ENCODE measurements at regions not wholly inside any gene's neighbourhood (a gene's known extent, or its start where the extent isn't known, plus 50 kb on each side); places are given as distances from the start of the nearest gene placed in this dataset.
"Not testable (repeated sequence)": the region's sequence is repeated elsewhere in the genome, so short reads cannot be mapped to it uniquely, and the experiment has no call there.

- DNase-seq, result no peak
- no peak for TF ChIP-seq CTCF (IDR thresholded peaks at IDR 0.05; ENCODE audit: low read depth, low read length)
- Histone ChIP-seq H3K9me3 (no peaks in the 10 kb centered on the region), H3K4me3 (ENCODE audit: low read depth, low read length) (no peak overlapping the region), H3K4me1 (no peaks in the 10 kb centered on the region), H3K36me3 (no peaks in the 10 kb centered on the region), H3K27me3 (peaks cover 8% of the 10 kb centered on the region)
These were observed 130.0 kb downstream of the VPREB1 start for GRCh38 chr22:22374579-22374978.

- Histone ChIP-seq H3K4me1 (no peaks in the 10 kb centered on the region), H3K27me3 (peaks cover 8% of the 10 kb centered on the region), H3K4me3 (ENCODE audit: low read depth, low read length) (no peak overlapping the region), H3K36me3 (no peaks in the 10 kb centered on the region), H3K9me3 (no peaks in the 10 kb centered on the region)
- DNase-seq, result no peak
- no peak for TF ChIP-seq CTCF (IDR thresholded peaks at IDR 0.05; ENCODE audit: low read depth, low read length)
These were observed 131.2 kb downstream of the VPREB1 start for GRCh38 chr22:22375576-22376351.

- H3K27me3 ChIP-seq, result peaks cover 8% of the 10 kb centered on the region
- no peaks in the 10 kb centered on the region for H3K36me3 ChIP-seq
- no peaks in the 10 kb centered on the region for H3K4me1 ChIP-seq
- H3K4me3 ChIP-seq (ENCODE audit: low read depth, low read length), result no peak overlapping the region
- DNase-seq, result no peak
- H3K9me3 ChIP-seq, result no peaks in the 10 kb centered on the region
- TF ChIP-seq CTCF (IDR thresholded peaks at IDR 0.05; ENCODE audit: low read depth, low read length), result no peak
These were observed 131.7 kb downstream of the VPREB1 start for GRCh38 chr22:22376352-22376706.

GRCh38 chr22:22376884-22377283 is 131.7 kb downstream of the ZNF280B start:
- H3K36me3 ChIP-seq; H3K4me1 ChIP-seq; H3K4me3 ChIP-seq (ENCODE audit: low read depth, low read length); DNase-seq; H3K27me3 ChIP-seq; H3K9me3 ChIP-seq: not testable (repeated sequence)

- H3K36me3 ChIP-seq, result no peaks in the 10 kb centered on the region
- no peak for TF ChIP-seq CTCF (IDR thresholded peaks at IDR 0.05; ENCODE audit: low read depth, low read length)
- H3K9me3 ChIP-seq, result no peaks in the 10 kb centered on the region
- no peaks in the 10 kb centered on the region for H3K4me1 ChIP-seq
- DNase-seq, result no peak
- peaks cover 8% of the 10 kb centered on the region for H3K27me3 ChIP-seq
- no peak overlapping the region for H3K4me3 ChIP-seq (ENCODE audit: low read depth, low read length)
These were observed 131.2 kb downstream of the ZNF280B start for GRCh38 chr22:22377335-22377734.

GRCh38 chr22:22378446-22379415 is 129.8 kb downstream of the ZNF280B start:
- Histone ChIP-seq H3K27me3 (peaks cover 20% of the 10 kb centered on the region), H3K4me3 (ENCODE audit: low read depth, low read length) (no peak overlapping the region), H3K36me3 (no peaks in the 10 kb centered on the region), H3K4me1 (no peaks in the 10 kb centered on the region), H3K9me3 (no peaks in the 10 kb centered on the region)
- no peak for DNase-seq
- no peak for TF ChIP-seq CTCF (IDR thresholded peaks at IDR 0.05; ENCODE audit: low read depth, low read length)
